H1 (cell line): ENCODE measurements at regions not wholly inside any gene's neighbourhood (a gene's known extent, or its start where the extent isn't known, plus 50 kb on each side); places are given as distances from the start of the nearest gene placed in this dataset.

ENCODE experiments used
- CTCF ChIA-PET: fragments of 300-600 bp; sonication (Branson Sonifier 250); formaldehyde crosslinking; loops from one replicate; lab custom pipeline; 2021; ENCODE audit not compliant: partially characterized antibody; lab: Charles Lee
- POLR2A ChIA-PET: fragments of 300-600 bp; sonication (Branson Sonifier 250); formaldehyde crosslinking; loops from one replicate; lab custom pipeline; 2021; ENCODE audit warnings: inconsistent platforms; ENCODE audit not compliant: partially characterized antibody; lab: Charles Lee
- DNase-seq, 2 experiments: peaks; one replicate each; pipeline versions ENCODE4 v3.0.0 to v3.0.0-alpha.2; 2010 to 2022; ENCODE audit warnings: low spot score in 2 of 2, low read depth in 1 of 2, mixed read lengths in 1 of 2
- FAIRE-seq: peaks from 2 replicates; lab custom pipeline; 2011; peaks lifted over from hg19 to GRCh38; lab: Jason Lieb, UNC
- H2AFZ ChIP-seq: 2 replicates; pipeline ENCODE4 v1.8.1; 2012; ENCODE audit warnings: low read length, inconsistent platforms
- H2AK5ac ChIP-seq: 2 replicates; pipeline ENCODE4 v1.6.1; 2013; ENCODE audit warnings: low read depth, low read length
- H2BK120ac ChIP-seq: replicated peaks from 2 replicates; pipeline ENCODE3; 2013; ENCODE audit warnings: low read depth, low read length, inconsistent platforms
- H2BK12ac ChIP-seq: 2 replicates; pipeline ENCODE4 v1.6.1; 2013; ENCODE audit warnings: low read depth, low read length
- H2BK15ac ChIP-seq: 2 replicates; pipeline ENCODE4 v1.6.1; 2013; ENCODE audit warnings: low read length
- H2BK20ac ChIP-seq: 2 replicates; pipeline ENCODE4 v1.6.1; 2013; ENCODE audit warnings: low read length
- H2BK5ac ChIP-seq: 2 replicates; pipeline ENCODE4 v1.6.1; 2013; ENCODE audit warnings: low read depth, low read length
- H3K14ac ChIP-seq: 2 replicates; pipeline ENCODE4 v1.6.1; 2013; ENCODE audit warnings: inconsistent platforms; ENCODE audit not compliant: insufficient read length
- H3K18ac ChIP-seq: 2 replicates; pipeline ENCODE4 v1.6.1; 2013; ENCODE audit warnings: low read length; ENCODE audit errors: extremely low read depth
- H3K23ac ChIP-seq: 2 replicates; pipeline ENCODE4 v1.6.1; 2013; ENCODE audit warnings: inconsistent platforms; ENCODE audit not compliant: insufficient read length
- H3K23me2 ChIP-seq: 2 replicates; pipeline ENCODE4 v1.6.1; 2013; ENCODE audit warnings: low read depth, low read length
- H3K27ac ChIP-seq: 2 replicates; pipeline ENCODE4 v1.6.1; 2011; ENCODE audit warnings: low read depth, low read length, inconsistent platforms
- H3K27me3 ChIP-seq, 4 experiments: replicated peaks in 1 of 4; 1 replicate in 1 of 4; 2 replicates in 3 of 4; pipeline versions ENCODE4 v1.6.1 to v1.8.1; 2011 to 2013; ENCODE audit warnings: low read length in 3 of 4, mild to moderate bottlenecking in 3 of 4, inconsistent platforms in 2 of 4, mixed read lengths in 2 of 4, moderate library complexity in 1 of 4; ENCODE audit not compliant: control insufficient read depth in 3 of 4, insufficient read depth in 3 of 4; ENCODE audit errors: extremely low read depth in 1 of 4
- H3K36me3 ChIP-seq, 4 experiments: 2 replicates each; pipeline versions ENCODE4 v1.6.1 to v1.8.1; 2011 to 2013; ENCODE audit warnings: mild to moderate bottlenecking in 4 of 4, low read length in 3 of 4, moderate library complexity in 2 of 4, control low read depth in 1 of 4, inconsistent platforms in 1 of 4; ENCODE audit not compliant: insufficient read depth in 4 of 4, control insufficient read depth in 2 of 4
- H3K4ac ChIP-seq: replicated peaks from 2 replicates; pipeline ENCODE3; 2013; ENCODE audit warnings: low read length, low read depth, mixed read lengths, inconsistent platforms; ENCODE audit not compliant: insufficient read length
- H3K4me1 ChIP-seq, 4 experiments: replicated peaks in 1 of 4; 1 replicate in 1 of 4; 2 replicates in 3 of 4; pipeline versions ENCODE4 v1.6.1 to v1.8.1; 2011 to 2013; ENCODE audit warnings: low read length in 3 of 4, inconsistent platforms in 2 of 4, mixed read lengths in 1 of 4; ENCODE audit not compliant: insufficient read depth in 4 of 4, control insufficient read depth in 3 of 4
- H3K4me2 ChIP-seq, 2 experiments: 2 replicates each; pipeline versions ENCODE4 v1.6.1 to v1.8.1; 2011 to 2013; ENCODE audit warnings: low read depth in 2 of 2, low read length in 2 of 2, control low read depth in 1 of 2, inconsistent platforms in 1 of 2, mild to moderate bottlenecking in 1 of 2; ENCODE audit not compliant: insufficient read depth in 1 of 2
- H3K4me3 ChIP-seq, 4 experiments: fragments of 200-600, 300-600 bp in 1 of 4; sonication (generic), shearing (Covaris generic), sonication (Bioruptor Twin) in 1 of 4; 2 replicates each; pipeline versions ENCODE4 v1.5.1 to v1.8.1; 2011 to 2016; ENCODE audit warnings: low read length in 4 of 4, low read depth in 3 of 4, control low read depth in 2 of 4, inconsistent platforms in 2 of 4, mild to moderate bottlenecking in 2 of 4, mixed read lengths in 1 of 4, moderate library complexity in 1 of 4; ENCODE audit not compliant: insufficient read depth in 2 of 4; ENCODE audit errors: extremely low read depth in 1 of 4
- H3K56ac ChIP-seq: replicated peaks from 2 replicates; pipeline ENCODE3; 2013; ENCODE audit warnings: low read depth, mild to moderate bottlenecking, mixed read lengths, low read length, inconsistent platforms; ENCODE audit not compliant: insufficient read length
- H3K79me1 ChIP-seq: 2 replicates; pipeline ENCODE4 v1.6.1; 2013; ENCODE audit warnings: low read depth, low read length, control low read depth
- H3K79me2 ChIP-seq, 2 experiments: 2 replicates each; pipeline versions ENCODE4 v1.6.1 to v1.8.1; 2012 to 2013; ENCODE audit warnings: low read length in 2 of 2, mild to moderate bottlenecking in 2 of 2, inconsistent platforms in 1 of 2; ENCODE audit not compliant: insufficient read depth in 2 of 2, control insufficient read depth in 1 of 2
- H3K9ac ChIP-seq, 4 experiments: replicated peaks in 1 of 4; 1 replicate in 1 of 4; 2 replicates in 3 of 4; pipeline versions ENCODE4 v1.6.1 to v1.8.1; 2011 to 2013; ENCODE audit warnings: low read depth in 3 of 4, low read length in 3 of 4, control low read depth in 2 of 4, mild to moderate bottlenecking in 2 of 4, moderate library complexity in 2 of 4, inconsistent platforms in 1 of 4; ENCODE audit errors: extremely low read depth in 1 of 4
- H3K9me3 ChIP-seq, 2 experiments: 2 replicates each; pipeline versions ENCODE4 v1.6.1 to v1.8.1; 2012 to 2013; ENCODE audit warnings: mild to moderate bottlenecking in 2 of 2, moderate library complexity in 2 of 2, control low read depth in 1 of 2, inconsistent platforms in 1 of 2, low read depth in 1 of 2, low read length in 1 of 2, mixed read lengths in 1 of 2; ENCODE audit not compliant: insufficient read depth in 2 of 2
- H4K20me1 ChIP-seq, 2 experiments: replicated peaks in 1 of 2; 2 replicates each; pipeline versions ENCODE3 to v1.8.1; 2011 to 2013; ENCODE audit warnings: inconsistent platforms in 2 of 2, low read length in 2 of 2, mild to moderate bottlenecking in 1 of 2; ENCODE audit not compliant: insufficient read depth in 2 of 2, control insufficient read depth in 1 of 2
- H4K5ac ChIP-seq: 2 replicates; pipeline ENCODE4 v1.6.1; 2013; ENCODE audit warnings: low read length, low read depth, mixed read lengths, inconsistent platforms; ENCODE audit not compliant: insufficient read length
- H4K8ac ChIP-seq: 2 replicates; pipeline ENCODE4 v1.8.0; 2013; ENCODE audit warnings: mild to moderate bottlenecking, moderate library complexity, low read length, inconsistent platforms; ENCODE audit not compliant: insufficient read depth; ENCODE audit errors: extremely low read depth
- H4K91ac ChIP-seq: replicated peaks from 2 replicates; pipeline ENCODE3; 2013; ENCODE audit warnings: low read length, mixed read lengths, inconsistent platforms; ENCODE audit not compliant: insufficient read length
- CBX8 ChIP-seq: fragments of 300-800, 300-1000 bp; sonication (generic); IDR thresholded peaks from 2 replicates; pipeline ENCODE4 v1.7.1; 2016; ENCODE audit warnings: low read depth, low read length, borderline replicate concordance
- CREB1 ChIP-seq: IDR thresholded peaks from 2 replicates; pipeline ENCODE4 v1.6.1; 2012; ENCODE audit warnings: inconsistent platforms
- HDAC2 ChIP-seq, 2 experiments: fragments of 300-600 bp in 1 of 2; sonication (generic) in 1 of 2; IDR thresholded peaks; 2 replicates each; pipeline ENCODE4 v1.6.1; 2011 to 2012; ENCODE audit warnings: low read depth in 2 of 2, low read length in 2 of 2, mild to moderate bottlenecking in 2 of 2, moderate library complexity in 2 of 2, borderline replicate concordance in 1 of 2, inconsistent platforms in 1 of 2
- KDM5A ChIP-seq: fragments of 200-600 bp; IDR thresholded peaks from 2 replicates; pipeline ENCODE4 v1.7.1; 2012; ENCODE audit warnings: mild to moderate bottlenecking, low read length, inconsistent platforms, mixed read lengths
- RNF2 ChIP-seq: fragments of 200-900, 300-1000 bp; sonication (generic); IDR thresholded peaks from 2 replicates; pipeline ENCODE4 v1.7.1; 2016; ENCODE audit warnings: borderline replicate concordance, low read depth, mild to moderate bottlenecking, antibody characterized with exemption, low read length; ENCODE audit not compliant: poor library complexity, severe bottlenecking; ENCODE audit errors: missing control alignments
- SAP30 ChIP-seq: fragments of 300-600 bp; sonication (generic); IDR thresholded peaks from 2 replicates; pipeline ENCODE4 v1.7.1; 2012; ENCODE audit warnings: low read length, moderate library complexity, mild to moderate bottlenecking, inconsistent platforms; ENCODE audit not compliant: insufficient read depth, insufficient replicate concordance
- SP4 ChIP-seq: IDR thresholded peaks from 2 replicates; pipeline ENCODE4 v1.6.1; 2012; ENCODE audit warnings: low read length, inconsistent platforms
- WGBS, 2 experiments: shearing (Covaris generic) in 1 of 2; methylation state at CpG; one replicate each; pipeline versions ENCODE4 v1.1.6 to v1.1.7; 2013 to 2015; ENCODE audit warnings: low lambda C conversion rate in 2 of 2, mixed read lengths in 2 of 2, inconsistent platforms in 1 of 2, low coverage in 1 of 2, missing lambda C conversion rate in 1 of 2; ENCODE audit not compliant: insufficient replicate concordance in 2 of 2, insufficient coverage in 1 of 2, insufficient read length in 1 of 2; ENCODE audit errors: extremely low coverage in 1 of 2, missing lambda C conversion rate in 1 of 2; 5-methylcytosine and 5-hydroxymethylcytosine counted together

DNA sequence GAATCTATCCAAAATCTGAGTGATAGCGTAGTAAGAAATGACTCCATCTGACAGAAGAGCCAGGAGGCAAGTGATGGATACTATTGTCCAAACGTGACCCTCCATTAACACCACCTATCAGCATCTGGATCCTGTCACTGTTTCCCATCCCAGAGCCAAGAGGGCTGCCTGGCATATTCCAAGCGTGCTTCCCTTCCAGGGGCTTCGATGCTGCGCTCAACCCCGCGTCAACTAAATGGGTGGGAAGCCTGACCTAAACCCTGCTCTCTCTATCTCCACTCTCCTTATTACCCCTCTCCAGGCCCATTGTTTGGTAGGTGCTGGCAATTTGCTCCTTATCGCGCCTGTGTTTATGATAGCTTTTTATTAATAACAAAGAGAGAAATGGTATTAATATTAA, 83.2 kb downstream of the NR2F2 start:
- no peak overlapping the region for H2BK12ac ChIP-seq
- TF ChIP-seq CBX8, result peak; percentile 76; the same call in 1 of the 2 replicates
- no peak for TF ChIP-seq HDAC2 (IDR thresholded peaks at IDR 0.05; ENCODE audit: borderline replicate concordance in 1 of 2, low read depth in 2 of 2, low read length in 2 of 2)
- no peak for TF ChIP-seq SP4
- peak; percentile 88 for TF ChIP-seq RNF2
- TF ChIP-seq CREB1, result no peak
- TF ChIP-seq KDM5A, result no peak
- TF ChIP-seq SAP30, result no peak
- TF ChIP-seq, all 59 proteins: peak for 2
- CTCF ChIA-PET, result interaction anchor here (4.5 kb wide), 1 partner anchor 57 kb away, joined by 25 read pairs; no protein-coding TSS in a partner anchor
- POLR2A ChIA-PET, result no interaction called here
- DNase-seq (no peak), FAIRE-seq (no peak)
- Histone ChIP-seq H2BK15ac (no peak overlapping the region), H2BK20ac (no peak overlapping the region), H3K4me1 (peaks cover 4 to 10% (median 6%) of the 10 kb centered on the region in 4 experiments), H3K36me3 (peaks cover 0 to 2% (median 0%) of the 10 kb centered on the region in 4 experiments; a peak in 1 of 8 replicates), H3K23ac (no peak overlapping the region), H2AK5ac (no peak overlapping the region), H3K18ac (no peak overlapping the region), H3K79me2 (no peaks in the 10 kb centered on the region), H3K9ac (no peak overlapping the region), H4K91ac (no peak overlapping the region), H2BK120ac (no peak overlapping the region), H3K79me1 (no peaks in the 10 kb centered on the region), H3K4me3 (no peak overlapping the region), H3K14ac (no peak overlapping the region), H3K27ac (no peak overlapping the region), H3K4ac (no peak overlapping the region), H2AFZ (no peak overlapping the region), H3K4me2 (no peak overlapping the region), H3K9me3 (no peaks in the 10 kb centered on the region; a peak in 1 of 4 replicates), H4K5ac (no peak overlapping the region), H3K56ac (no peak overlapping the region), H3K27me3 (peaks cover 96 to 100% (median 99%) of the 10 kb centered on the region in 4 experiments), H4K8ac (no peak overlapping the region), H2BK5ac (no peak overlapping the region), H4K20me1 (peaks cover 22 to 31% of the 10 kb centered on the region in 2 experiments), H3K23me2 (no peaks in the 10 kb centered on the region; the same call in 1 of the 2 replicates)
- WGBS, 2 experiments, result 2% methylated on average over 9 of the region's 9 CpGs; no CpG with 5 or more reads in 1 of the 2 experiments
